Loucy (cell line): ENCODE measurements at regions not wholly inside any gene's neighbourhood (a gene's known extent, or its start where the extent isn't known, plus 50 kb on each side); places are given as distances from the start of the nearest gene placed in this dataset.
"Not testable (repeated sequence)": the region's sequence is repeated elsewhere in the genome, so short reads cannot be mapped to it uniquely, and the experiment has no call there.

ENCODE experiments used
- CTCF ChIP-seq: fragments of 200-600 bp; sonication (generic); conservative IDR thresholded peaks from 2 replicates; pipeline ENCODE4 v1.5.1; 2014; ENCODE audit warnings: mild to moderate bottlenecking, antibody characterized with exemption, low read length
- EZH2phosphoT487 ChIP-seq: fragments of 200-600 bp; IDR thresholded peaks from 2 replicates; pipeline ENCODE4 v1.6.1; 2018; ENCODE audit warnings: antibody characterized with exemption, mild to moderate bottlenecking, moderate library complexity, borderline replicate concordance

- TF ChIP-seq CTCF, EZH2phosphoT487: not testable (repeated sequence)
These were observed 123.2 kb upstream of the BMAL1 start for GRCh38 chr11:13154374-13154773.
